WTC11 (cell line): ENCODE measurements at regions not wholly inside any gene's neighbourhood (a gene's known extent, or its start where the extent isn't known, plus 50 kb on each side); places are given as distances from the start of the nearest gene placed in this dataset.

Experiments used
- ATAC-seq: fragments of 200-7000 bp; cut with Tn5 transposase; 2 replicates; pipeline ENCODE4 v1.10.0; 2021; ENCODE audit warnings: mild to moderate bottlenecking, moderate library complexity
- CTCF ChIA-PET: fragments of 300-600 bp; sonication (Branson Sonifier 250); formaldehyde crosslinking; loops from one replicate; lab custom pipeline; 2021; ENCODE audit warnings: antibody characterized with exemption; lab: Charles Lee
- POLR2A ChIA-PET: fragments of 350-600 bp; sonication (Branson Sonifier 250); formaldehyde crosslinking; loops from one replicate; lab custom pipeline; 2021; ENCODE audit warnings: antibody characterized with exemption; lab: Charles Lee
- DNase-seq: peaks from one replicate; pipeline ENCODE4 v3.0.0; 2021; ENCODE audit warnings: low spot score
- H3K27ac Mint-ChIP-seq: 2 replicates; pipeline ENCODE4 v1.8.0; 2021; ENCODE audit warnings: mixed read lengths
- H3K27me3 Mint-ChIP-seq: 2 replicates; pipeline ENCODE4 v1.8.0; 2021; ENCODE audit warnings: low read depth, mild to moderate bottlenecking, moderate library complexity, mixed read lengths
- H3K36me3 Mint-ChIP-seq: 2 replicates; pipeline ENCODE4 v1.8.0; 2021; ENCODE audit warnings: mixed read lengths
- H3K4me1 Mint-ChIP-seq: 2 replicates; pipeline ENCODE4 v1.8.0; 2022; ENCODE audit warnings: mixed read lengths
- H3K4me3 Mint-ChIP-seq: 2 replicates; pipeline ENCODE4 v1.8.0; 2021; ENCODE audit warnings: mild to moderate bottlenecking, moderate library complexity, mixed read lengths
- H3K9me3 Mint-ChIP-seq: 2 replicates; pipeline ENCODE4 v1.8.0; 2021; ENCODE audit warnings: mixed read lengths
- HMGA2 ChIP-seq: fragments of 250-450 bp; sonication (Bioruptor Pico); IDR thresholded peaks from 2 replicates; pipeline ENCODE4 v1.4.0; 2021; ENCODE audit warnings: mild to moderate bottlenecking, moderate library complexity
- NFE2L1 ChIP-seq: sonication (generic); formaldehyde crosslinking; IDR thresholded peaks from 2 replicates; pipeline ENCODE4 v1.8.1; 2023; ENCODE audit warnings: missing genetic modification reagents
- PRRX2 ChIP-seq: fragments of 250-450 bp; sonication (Bioruptor Pico); IDR thresholded peaks from 2 replicates; pipeline ENCODE4 v1.8.0; 2021; ENCODE audit warnings: mild to moderate bottlenecking
- TF ChIP-seq, protein P1 (sequence below): fragments of 250-450 bp; sonication (Bioruptor Pico); IDR thresholded peaks from 2 replicates; pipeline ENCODE4 v1.9.0; 2021; ENCODE audit warnings: moderate library complexity, mild to moderate bottlenecking, inconsistent platforms, borderline replicate concordance
- TF ChIP-seq, protein P2 (sequence below): sonication (generic); formaldehyde crosslinking; conservative IDR thresholded peaks from 2 replicates; pipeline ENCODE4 v1.8.1; 2023; ENCODE audit warnings: mild to moderate bottlenecking, low read depth, missing genetic modification reagents, moderate library complexity
- TF ChIP-seq, protein P3 (sequence below): sonication (generic); formaldehyde crosslinking; IDR thresholded peaks from 2 replicates; pipeline ENCODE4 v1.8.0; 2023; ENCODE audit warnings: missing genetic modification reagents, mild to moderate bottlenecking, borderline replicate concordance
- TF ChIP-seq, protein P4 (sequence below): sonication (generic); formaldehyde crosslinking; IDR thresholded peaks from 2 replicates; pipeline ENCODE4 v1.8.1; 2023; ENCODE audit warnings: mild to moderate bottlenecking, missing genetic modification reagents, moderate library complexity
- TF ChIP-seq, protein P5 (sequence below): sonication (generic); formaldehyde crosslinking; IDR thresholded peaks from 2 replicates; pipeline ENCODE4 v1.8.1; 2023; ENCODE audit warnings: mild to moderate bottlenecking, missing genetic modification reagents, borderline replicate concordance
- TF ChIP-seq, protein P6 (sequence below): sonication (generic); formaldehyde crosslinking; IDR thresholded peaks from 2 replicates; pipeline ENCODE4 v1.8.0; 2023; ENCODE audit warnings: missing genetic modification reagents

DNA sequence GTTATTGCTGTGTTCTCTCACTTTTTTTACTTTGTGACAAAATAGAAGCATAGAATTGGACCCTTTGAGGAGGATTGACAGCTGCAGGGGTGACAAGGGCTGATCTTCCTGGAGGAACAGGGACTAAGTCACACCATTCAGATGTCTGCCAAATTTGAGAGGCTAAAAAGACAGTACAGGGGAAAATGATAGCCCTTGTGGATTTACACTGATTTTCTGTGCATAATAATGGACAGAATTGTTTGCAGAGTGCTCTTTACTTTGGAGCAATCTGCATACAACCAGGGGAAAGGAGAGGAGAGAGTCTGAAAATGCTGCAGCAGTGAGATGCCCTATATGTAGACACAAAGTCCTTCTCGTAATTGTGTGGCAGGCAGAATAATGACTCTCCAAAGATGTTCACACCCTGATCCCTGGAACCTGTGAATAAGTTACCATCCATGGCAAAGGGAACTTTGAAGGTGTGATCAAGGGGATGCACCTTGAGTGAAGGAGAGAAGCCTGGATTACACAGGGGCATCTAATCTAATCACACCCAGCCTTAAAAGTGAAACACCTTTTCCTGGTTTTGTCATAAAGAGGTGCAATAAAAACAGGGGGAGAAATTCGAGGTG lies 221.4 kb upstream of the CPHXL start:
- H3K36me3 Mint-ChIP-seq, result peaks cover 2% of the 10 kb centered on the region; the same call in 1 of the 2 replicates

More for the DNA sequence above, 221.4 kb upstream of the CPHXL start:
- Mint-ChIP-seq H3K4me1 (peaks cover 7% of the 10 kb centered on the region), H3K4me3 (no peak overlapping the region), H3K9me3 (peaks cover 58% of the 10 kb centered on the region), H3K27ac (no peak overlapping the region), H3K27me3 (peaks cover 56% of the 10 kb centered on the region)
- no peak for ATAC-seq
- no peak for TF ChIP-seq NFE2L1
- TF ChIP-seq, protein P1, sequence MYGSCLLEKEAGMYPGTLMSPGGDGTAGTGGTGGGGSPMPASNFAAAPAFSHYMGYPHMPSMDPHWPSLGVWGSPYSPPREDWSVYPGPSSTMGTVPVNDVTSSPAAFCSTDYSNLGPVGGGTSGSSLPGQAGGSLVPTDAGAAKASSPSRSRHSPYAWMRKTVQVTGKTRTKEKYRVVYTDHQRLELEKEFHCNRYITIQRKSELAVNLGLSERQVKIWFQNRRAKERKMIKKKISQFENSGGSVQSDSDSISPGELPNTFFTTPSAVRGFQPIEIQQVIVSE (CRISPR knock-in tag), result no peak
- TF ChIP-seq, protein P2, sequence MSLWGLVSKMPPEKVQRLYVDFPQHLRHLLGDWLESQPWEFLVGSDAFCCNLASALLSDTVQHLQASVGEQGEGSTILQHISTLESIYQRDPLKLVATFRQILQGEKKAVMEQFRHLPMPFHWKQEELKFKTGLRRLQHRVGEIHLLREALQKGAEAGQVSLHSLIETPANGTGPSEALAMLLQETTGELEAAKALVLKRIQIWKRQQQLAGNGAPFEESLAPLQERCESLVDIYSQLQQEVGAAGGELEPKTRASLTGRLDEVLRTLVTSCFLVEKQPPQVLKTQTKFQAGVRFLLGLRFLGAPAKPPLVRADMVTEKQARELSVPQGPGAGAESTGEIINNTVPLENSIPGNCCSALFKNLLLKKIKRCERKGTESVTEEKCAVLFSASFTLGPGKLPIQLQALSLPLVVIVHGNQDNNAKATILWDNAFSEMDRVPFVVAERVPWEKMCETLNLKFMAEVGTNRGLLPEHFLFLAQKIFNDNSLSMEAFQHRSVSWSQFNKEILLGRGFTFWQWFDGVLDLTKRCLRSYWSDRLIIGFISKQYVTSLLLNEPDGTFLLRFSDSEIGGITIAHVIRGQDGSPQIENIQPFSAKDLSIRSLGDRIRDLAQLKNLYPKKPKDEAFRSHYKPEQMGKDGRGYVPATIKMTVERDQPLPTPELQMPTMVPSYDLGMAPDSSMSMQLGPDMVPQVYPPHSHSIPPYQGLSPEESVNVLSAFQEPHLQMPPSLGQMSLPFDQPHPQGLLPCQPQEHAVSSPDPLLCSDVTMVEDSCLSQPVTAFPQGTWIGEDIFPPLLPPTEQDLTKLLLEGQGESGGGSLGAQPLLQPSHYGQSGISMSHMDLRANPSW (CRISPR knock-in tag), result no peak
- TF ChIP-seq, protein P3, sequence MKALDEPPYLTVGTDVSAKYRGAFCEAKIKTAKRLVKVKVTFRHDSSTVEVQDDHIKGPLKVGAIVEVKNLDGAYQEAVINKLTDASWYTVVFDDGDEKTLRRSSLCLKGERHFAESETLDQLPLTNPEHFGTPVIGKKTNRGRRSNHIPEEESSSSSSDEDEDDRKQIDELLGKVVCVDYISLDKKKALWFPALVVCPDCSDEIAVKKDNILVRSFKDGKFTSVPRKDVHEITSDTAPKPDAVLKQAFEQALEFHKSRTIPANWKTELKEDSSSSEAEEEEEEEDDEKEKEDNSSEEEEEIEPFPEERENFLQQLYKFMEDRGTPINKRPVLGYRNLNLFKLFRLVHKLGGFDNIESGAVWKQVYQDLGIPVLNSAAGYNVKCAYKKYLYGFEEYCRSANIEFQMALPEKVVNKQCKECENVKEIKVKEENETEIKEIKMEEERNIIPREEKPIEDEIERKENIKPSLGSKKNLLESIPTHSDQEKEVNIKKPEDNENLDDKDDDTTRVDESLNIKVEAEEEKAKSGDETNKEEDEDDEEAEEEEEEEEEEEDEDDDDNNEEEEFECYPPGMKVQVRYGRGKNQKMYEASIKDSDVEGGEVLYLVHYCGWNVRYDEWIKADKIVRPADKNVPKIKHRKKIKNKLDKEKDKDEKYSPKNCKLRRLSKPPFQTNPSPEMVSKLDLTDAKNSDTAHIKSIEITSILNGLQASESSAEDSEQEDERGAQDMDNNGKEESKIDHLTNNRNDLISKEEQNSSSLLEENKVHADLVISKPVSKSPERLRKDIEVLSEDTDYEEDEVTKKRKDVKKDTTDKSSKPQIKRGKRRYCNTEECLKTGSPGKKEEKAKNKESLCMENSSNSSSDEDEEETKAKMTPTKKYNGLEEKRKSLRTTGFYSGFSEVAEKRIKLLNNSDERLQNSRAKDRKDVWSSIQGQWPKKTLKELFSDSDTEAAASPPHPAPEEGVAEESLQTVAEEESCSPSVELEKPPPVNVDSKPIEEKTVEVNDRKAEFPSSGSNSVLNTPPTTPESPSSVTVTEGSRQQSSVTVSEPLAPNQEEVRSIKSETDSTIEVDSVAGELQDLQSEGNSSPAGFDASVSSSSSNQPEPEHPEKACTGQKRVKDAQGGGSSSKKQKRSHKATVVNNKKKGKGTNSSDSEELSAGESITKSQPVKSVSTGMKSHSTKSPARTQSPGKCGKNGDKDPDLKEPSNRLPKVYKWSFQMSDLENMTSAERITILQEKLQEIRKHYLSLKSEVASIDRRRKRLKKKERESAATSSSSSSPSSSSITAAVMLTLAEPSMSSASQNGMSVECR, result no peak
- no peak for TF ChIP-seq HMGA2
- TF ChIP-seq PRRX2, result no peak
- TF ChIP-seq, protein P4, sequence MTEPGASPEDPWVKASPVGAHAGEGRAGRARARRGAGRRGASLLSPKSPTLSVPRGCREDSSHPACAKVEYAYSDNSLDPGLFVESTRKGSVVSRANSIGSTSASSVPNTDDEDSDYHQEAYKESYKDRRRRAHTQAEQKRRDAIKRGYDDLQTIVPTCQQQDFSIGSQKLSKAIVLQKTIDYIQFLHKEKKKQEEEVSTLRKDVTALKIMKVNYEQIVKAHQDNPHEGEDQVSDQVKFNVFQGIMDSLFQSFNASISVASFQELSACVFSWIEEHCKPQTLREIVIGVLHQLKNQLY, result no peak
- TF ChIP-seq, protein P5, sequence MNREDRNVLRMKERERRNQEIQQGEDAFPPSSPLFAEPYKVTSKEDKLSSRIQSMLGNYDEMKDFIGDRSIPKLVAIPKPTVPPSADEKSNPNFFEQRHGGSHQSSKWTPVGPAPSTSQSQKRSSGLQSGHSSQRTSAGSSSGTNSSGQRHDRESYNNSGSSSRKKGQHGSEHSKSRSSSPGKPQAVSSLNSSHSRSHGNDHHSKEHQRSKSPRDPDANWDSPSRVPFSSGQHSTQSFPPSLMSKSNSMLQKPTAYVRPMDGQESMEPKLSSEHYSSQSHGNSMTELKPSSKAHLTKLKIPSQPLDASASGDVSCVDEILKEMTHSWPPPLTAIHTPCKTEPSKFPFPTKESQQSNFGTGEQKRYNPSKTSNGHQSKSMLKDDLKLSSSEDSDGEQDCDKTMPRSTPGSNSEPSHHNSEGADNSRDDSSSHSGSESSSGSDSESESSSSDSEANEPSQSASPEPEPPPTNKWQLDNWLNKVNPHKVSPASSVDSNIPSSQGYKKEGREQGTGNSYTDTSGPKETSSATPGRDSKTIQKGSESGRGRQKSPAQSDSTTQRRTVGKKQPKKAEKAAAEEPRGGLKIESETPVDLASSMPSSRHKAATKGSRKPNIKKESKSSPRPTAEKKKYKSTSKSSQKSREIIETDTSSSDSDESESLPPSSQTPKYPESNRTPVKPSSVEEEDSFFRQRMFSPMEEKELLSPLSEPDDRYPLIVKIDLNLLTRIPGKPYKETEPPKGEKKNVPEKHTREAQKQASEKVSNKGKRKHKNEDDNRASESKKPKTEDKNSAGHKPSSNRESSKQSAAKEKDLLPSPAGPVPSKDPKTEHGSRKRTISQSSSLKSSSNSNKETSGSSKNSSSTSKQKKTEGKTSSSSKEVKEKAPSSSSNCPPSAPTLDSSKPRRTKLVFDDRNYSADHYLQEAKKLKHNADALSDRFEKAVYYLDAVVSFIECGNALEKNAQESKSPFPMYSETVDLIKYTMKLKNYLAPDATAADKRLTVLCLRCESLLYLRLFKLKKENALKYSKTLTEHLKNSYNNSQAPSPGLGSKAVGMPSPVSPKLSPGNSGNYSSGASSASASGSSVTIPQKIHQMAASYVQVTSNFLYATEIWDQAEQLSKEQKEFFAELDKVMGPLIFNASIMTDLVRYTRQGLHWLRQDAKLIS (CRISPR knock-in tag), result no peak
- TF ChIP-seq, protein P6, sequence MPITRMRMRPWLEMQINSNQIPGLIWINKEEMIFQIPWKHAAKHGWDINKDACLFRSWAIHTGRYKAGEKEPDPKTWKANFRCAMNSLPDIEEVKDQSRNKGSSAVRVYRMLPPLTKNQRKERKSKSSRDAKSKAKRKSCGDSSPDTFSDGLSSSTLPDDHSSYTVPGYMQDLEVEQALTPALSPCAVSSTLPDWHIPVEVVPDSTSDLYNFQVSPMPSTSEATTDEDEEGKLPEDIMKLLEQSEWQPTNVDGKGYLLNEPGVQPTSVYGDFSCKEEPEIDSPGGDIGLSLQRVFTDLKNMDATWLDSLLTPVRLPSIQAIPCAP (CRISPR knock-in tag), result no peak
- ChIA-PET POLR2A (no interaction called here), CTCF (no interaction called here)
- no peak for DNase-seq
